HG02840 (cell line): ENCODE measurements at regions not wholly inside any gene's neighbourhood (a gene's known extent, or its start where the extent isn't known, plus 50 kb on each side); places are given as distances from the start of the nearest gene placed in this dataset.
A peak's percentile ranks its signal among the peaks of the same experiment; 100 is the strongest.

Experiments
- ATAC-seq: cut with Tn5 transposase; IDR thresholded peaks from one replicate; pipeline ENCODE4 v1.9.1; 2021; ENCODE audit warnings: mild to moderate bottlenecking, moderate library complexity, moderate number of reproducible peaks; ENCODE audit not compliant: unreplicated experiment, low FRiP score

DNA sequence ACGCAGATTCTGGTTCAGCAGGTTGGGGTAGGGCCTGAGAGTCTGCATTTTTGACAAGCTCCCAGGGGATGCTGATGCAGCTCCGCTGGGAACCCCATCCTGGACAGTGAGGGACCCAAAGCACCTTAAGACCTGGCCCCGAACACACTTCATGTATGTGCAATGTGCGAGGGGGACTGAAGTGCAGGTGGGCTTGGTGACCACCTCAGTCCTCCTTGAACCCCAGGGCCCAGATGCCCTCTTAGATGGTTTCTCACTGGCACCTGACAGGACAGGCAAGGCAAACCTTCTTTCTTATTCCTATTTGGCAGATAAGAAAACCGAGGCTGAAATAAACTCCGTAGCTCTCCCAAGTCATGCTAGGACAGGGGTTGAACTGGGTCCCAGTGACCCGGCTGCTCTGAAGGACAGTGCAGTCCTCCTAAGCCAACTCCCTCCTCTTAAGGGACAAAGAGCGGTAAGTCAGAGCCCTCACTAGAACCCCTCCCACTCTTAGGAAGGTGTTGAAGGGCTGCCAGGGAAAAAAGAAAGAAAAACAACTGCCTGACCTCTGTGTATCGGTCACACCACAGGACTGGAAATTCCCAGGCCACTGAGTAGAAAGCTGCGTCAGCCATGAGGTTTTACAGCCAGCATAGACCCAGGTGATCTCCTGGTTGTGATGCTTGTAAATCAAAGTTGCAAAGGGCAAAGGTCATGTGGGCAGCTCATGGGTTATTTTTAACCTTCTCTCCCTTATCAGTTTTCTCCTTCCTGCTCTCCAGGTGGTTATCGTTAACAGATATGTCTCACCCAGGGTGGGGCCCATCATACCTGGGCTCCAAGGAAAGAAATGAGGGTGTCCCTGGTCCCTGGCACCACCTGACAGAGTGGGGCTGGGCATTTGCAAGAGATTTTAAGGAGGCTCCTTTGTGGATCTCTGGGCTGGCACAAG, 90.9 kb upstream of the SMNDC1 start:
- ATAC-seq: peak; percentile 82

DNA sequence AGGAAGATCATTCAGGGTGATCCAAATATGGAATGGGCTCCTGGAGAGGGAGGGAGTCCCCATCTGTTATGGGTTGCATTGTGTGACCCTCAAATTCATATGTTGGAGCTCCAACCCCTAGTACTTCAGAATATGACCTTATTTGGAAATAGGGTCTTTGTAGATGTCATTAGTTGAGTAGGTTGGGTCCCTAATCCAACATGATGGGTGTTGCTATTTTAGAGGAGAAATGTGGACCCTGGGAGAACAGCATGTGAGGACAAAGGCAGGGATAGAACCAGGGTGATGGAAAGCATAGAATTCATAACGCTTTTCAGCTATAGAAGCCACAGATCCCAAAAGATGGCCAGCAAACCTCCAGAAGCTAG, 91.5 kb upstream of the SMNDC1 start:
- ATAC-seq: no peak

DNA sequence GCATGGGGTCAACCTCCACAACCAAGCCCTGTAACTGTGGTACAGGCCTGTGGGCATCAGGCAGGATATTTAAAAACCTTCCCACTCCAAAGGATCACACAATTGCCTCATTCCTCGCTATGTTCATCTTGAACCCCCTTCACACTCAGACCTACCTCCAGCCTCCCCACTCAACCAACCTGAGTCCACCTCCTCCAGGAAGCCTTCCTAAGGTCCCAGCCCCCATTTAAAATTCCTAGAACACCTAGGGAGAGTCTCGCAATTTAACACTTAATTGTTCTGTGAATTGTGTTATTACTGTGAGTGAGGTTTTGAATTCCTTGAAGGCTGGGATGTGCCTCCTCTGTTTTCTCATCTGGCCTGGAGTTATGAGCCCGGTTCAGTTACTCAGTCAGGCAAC, 93.1 kb upstream of the SMNDC1 start:
- no peak for ATAC-seq

DNA sequence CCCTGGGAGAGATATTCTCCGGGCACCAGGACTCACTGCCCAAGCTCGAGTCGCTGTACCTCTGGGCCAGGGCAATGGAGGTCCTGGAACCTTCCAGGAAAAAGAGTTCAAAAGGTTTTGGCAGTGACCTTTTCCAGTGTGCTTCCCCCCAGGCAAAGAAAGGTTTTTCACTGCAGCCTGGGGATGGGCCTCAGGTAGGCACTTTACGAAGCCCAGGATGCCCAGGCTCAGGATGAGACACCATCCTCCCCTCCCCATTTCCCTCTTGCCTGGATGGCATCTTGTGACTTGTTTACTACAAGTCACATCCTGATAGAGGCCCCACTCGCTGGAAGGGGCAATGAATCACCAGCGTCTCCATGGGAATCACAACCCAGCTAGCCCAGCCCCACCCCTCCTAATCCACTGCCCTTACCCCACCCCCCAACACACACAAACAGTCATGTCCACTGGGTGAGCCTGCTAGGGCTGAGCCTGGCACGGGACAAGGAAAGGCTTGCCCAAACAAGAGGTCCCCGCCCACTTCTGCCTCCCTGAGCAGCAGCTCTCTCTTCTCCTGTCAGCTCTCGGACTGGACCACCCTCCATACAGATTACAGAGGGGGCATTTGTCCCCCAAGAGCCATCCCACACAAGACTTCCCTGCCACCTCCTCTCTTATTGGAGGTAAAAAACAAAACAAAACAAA, 93.8 kb upstream of the SMNDC1 start:
- no peak for ATAC-seq

DNA sequence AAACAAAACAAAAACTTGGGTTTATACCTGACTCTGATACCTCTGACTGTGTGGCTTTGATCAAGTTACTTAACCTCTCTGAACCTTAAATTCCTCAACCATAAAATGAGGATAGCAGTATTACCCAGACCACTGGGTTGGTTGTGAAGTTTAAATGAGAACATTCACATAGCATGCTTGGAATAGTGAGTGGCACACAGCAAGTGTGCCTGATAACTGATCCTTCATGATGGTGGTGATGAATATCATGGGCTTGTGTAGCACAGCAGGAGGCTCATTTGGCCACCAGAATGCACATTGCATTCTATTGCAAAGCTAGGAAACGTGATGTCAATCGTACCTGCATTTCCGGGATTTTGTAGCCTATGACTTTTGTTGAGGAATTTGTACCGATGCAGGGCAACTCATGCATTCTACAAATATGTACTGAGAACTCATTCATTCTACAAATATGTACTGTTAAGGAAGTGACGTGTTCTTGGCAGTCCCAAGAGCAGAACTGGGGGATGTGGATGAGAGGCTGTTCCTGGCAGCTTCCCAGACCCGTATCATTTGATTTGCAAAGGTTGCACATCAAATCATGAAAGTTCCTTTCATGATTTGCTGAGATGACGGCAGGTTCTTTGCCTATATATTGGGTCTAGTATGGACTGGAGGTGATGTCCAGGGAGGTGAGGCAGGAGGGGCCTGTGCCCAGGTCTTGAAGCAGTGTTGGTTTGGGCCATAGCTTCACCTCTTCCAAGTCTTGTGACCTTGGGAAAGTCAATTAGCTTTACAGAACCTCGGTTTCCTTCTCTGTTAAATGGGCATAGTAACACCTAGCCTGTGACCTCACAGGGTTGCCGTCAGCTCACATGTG, 94.6 kb upstream of the SMNDC1 start:
- no peak for ATAC-seq

DNA sequence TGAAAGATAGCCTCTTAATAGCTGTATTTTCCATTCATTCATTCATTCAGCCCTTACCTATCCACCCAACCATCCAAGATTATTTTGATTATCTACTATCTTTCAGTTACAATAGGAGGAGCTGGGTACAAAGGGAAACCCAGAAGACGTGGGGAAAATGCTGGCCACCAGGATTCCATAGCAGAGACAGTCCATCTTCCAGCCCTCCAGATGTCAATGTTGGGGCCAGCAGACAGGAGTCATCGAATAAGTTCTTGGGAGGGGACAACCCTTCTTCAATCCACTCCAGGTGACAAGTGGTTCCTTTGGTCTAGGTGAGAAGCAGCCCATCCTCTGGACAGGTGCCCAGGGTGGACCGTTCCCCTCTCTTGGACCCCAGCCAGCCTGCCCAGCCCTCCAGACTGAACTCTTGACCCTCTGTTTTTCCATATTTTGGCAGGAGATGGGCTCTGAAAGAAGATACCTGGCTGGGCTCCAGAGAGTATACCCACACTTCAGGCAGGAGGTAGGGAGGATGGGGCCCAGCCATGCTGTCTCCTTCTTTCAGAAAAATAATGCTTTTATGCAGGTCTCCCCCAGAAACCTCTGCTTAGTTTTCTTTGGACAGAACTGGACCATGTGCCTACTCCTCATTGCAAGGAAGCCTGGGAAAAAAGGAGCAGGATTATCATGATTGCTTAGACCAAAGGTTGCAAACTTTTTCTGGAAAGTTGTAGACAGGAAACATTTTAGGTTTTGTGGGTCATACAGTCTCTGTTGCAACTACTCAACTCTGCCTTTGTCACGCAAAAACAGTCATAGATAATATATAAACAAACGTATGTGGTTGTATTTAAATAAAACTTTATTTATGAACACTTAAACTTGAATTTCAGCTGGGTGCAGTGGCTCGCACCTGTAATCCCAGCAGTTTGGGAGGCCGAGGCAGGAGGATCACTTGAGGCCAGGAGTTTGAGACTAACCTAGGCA, 95.5 kb upstream of the SMNDC1 start:
- no peak for ATAC-seq

DNA sequence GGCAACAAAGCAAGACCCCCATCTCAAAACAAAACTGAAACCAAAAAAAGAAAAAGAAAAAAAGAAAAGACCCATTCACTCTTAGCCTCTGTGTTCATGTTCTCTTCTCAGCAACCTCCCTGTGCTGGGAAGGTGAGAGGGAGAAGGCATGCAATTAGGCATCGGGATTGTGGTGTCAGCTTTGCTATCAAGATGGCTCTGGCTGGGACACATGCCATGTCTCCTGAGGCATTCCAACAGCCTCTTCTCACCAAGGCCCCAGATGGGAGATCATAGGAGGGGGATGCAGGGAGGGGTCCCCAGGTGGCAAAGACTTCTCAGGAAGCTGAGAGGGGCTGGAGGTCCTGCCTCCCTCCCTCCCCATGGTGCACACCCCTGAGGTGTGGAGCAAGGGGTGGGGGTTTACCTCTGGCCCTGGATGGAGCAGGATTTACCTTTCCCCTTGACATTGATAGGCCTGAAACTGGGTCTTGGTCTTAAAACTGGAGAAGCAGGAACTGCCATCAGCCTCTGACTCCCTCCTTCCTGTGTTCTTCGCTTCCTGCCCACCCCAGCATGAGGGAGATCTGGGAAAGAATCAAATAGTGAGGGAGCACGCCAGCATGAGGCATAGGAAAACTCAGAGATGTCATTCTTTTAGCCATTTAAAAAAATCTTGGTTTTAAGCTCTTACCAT, 96.2 kb upstream of the DUSP5 start:
- no peak for ATAC-seq

DNA sequence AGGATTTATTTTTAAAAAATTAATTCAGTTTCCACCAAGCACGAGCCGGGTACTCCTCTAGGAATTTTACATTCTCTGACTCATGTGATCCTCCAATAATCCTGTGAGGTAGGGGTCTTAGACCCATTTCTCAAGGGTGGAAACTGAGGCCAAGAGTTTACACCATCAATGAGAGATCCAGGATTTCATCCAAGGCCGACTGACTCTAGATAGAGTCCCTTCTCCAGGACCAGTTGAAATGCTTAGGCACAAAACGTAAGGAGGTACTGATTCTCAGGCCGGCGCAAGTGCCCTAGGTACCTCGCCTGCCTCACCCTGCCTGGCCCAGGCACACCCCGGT, 95.7 kb upstream of the DUSP5 start:
- ATAC-seq: no peak

DNA sequence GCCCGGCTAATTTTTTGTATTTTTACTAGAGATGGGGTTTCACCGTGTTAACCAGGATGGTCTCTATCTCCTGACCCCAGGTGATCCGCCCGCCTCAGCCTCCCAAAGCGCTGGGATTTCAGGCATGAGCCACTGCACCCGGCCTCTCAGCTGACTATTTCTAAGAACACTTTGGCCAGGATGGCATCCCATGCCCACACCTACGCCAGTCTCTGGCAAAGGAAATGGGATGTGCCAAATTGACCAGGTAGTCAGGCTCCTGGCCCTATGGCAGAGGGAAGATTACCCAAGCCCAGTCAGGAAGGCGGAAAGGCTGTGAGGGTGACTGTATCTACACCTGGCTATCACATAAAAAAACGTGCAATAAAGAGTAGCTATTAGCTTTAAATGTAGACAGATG, 94.1 kb upstream of the DUSP5 start:
- no peak for ATAC-seq

DNA sequence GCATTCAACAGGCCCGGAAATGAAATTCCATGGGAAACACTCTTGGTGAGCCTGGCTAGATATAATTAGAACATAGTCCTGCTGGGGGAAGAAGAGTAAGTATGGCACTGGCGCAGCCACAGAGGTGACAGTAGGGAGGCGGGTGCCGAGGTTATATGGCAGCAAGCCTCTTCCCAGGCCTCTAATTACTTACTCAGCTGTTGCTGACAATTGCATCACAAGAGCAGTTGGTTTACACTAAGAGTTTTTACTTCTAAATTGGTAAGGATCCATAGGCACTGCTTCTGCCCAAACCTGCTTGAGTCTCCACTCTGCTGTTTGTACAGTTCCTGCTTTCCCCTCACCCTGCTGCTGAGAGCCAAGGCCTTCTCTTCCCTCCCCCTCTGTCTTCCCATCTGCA, 93.3 kb upstream of the DUSP5 start:
- ATAC-seq: no peak

DNA sequence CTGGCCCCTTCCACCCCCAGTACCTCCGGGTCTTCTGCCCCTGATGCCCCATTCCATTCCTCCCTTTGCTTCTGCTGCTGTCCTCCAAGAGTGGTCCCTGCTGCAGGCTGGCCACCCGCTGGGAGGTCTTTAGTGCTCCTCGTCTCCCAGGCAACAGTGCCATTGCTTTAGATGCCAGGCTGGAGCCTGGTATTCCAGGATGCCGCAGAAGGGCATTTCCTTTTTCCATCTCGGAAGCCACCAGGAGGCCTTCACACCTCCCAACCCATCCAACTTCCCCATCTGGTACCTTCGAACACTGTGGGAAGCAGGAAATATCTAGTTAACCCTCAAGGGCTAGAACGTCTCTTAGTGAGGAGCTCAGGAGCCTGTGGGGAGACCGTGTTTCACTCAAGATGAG, 92.9 kb upstream of the DUSP5 start:
- no peak for ATAC-seq

DNA sequence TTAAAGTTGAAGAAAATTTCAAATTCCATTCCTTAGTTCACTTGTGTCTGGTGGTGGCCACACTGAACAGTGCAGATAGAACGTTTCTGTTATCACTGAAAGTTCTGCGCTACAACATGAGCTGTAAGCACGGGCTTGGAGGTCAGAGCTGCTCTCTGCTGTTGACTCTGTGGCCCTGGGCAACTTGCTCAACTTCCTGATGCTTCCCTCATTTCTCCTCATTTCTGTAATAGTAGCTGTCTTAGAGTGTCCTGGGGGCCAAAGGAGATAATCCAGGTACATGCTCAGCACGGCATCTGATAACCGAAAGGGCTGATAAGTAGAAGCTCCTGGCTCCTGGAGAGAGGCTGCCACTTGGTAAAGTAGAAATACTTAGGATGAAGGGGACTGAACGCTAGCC, 92.3 kb upstream of the DUSP5 start:
- no peak for ATAC-seq

DNA sequence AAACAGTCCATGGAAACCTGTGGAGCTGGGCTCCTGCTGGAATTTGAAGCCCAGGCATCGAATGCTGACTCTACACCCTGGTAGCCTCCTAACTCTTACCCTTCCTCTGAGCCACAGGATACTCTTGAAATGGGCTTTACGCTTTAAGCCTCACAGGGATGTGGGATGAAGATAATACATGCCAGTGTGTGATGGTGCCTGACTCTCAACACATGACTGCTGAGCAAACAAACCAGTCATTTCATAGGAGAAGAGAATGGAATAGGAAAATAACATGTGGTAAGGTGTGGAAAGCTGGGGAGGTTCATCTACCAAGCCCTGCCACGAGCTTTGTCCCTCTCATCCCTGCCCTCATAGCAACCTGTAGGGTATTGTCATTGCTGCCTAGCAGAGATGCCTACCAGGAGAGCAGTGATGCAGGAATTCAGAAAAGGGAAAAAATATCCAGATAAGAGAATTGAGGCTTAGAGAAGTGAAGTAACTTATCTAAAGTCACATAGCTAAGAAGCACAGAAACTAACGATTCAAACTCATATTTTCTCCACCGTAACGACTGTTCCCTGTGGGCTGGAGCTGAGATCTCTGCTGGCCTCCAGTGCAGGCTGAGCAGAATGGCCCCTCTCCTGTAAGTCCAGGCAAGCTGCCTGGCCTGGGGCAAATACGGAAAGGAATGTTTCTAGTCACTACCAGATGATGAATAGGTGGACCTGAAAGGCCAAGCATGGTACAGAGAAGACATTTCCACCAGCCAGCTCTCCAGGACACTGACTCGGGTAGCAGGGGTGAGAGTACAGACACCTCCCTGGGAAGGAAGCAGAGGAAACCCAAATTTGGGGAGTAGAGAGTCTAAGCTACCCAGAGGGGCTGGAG, 90.2 kb upstream of the DUSP5 start:
- no peak for ATAC-seq

DNA sequence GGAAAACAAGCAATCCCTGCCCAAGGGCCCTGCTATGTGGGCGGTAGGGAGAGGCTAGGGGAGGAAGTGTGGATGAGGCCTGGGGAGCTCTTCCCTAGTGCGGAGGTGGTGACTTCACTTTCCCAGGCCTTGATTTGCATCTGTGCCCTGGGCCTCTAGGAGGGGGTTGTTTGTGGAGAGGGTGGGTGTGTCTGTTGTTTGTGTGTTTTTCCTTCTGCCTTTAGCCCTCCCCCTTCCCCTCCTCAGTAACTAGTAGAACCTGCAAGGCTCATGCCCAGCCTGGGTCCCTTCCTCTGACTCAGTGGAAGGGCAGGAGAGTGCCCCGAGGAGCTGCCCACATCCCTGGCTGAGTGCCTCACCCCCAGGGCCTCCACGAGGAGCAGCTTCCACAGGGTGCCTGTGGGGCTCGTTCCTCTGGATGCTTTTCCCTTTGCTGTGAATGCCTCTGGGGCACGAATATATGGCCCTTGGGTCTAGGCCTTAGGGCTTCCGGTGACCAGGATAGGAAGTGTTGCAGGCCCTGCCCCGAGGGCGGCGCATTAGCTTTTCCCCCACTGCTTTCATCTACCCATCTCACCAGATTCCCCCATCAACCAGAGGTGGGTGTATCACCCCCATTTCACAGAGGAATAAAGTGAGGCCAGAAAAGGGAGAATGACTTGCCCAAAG, 89.4 kb upstream of the DUSP5 start:
- ATAC-seq: no peak

DNA sequence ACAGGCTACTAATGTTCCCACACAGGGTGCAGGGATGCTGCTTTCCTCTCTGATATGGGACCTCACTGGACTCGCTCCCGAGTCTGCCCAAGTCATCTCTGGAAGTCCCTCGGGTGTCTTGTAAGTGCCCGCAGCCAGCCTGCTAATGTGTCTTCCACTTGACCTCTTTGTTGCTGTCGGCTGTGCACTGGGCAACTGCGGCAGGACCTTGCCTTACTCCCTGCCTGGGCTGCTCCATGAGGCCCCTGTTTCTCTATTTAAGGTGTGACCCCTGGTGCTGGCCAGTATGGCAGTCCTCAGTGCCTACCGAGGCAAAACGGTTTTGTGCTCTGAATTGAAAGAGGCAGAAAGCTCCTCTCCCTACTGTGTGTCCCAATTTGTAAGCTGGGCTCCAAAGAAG, 88.8 kb upstream of the DUSP5 start:
- ATAC-seq: no peak

DNA sequence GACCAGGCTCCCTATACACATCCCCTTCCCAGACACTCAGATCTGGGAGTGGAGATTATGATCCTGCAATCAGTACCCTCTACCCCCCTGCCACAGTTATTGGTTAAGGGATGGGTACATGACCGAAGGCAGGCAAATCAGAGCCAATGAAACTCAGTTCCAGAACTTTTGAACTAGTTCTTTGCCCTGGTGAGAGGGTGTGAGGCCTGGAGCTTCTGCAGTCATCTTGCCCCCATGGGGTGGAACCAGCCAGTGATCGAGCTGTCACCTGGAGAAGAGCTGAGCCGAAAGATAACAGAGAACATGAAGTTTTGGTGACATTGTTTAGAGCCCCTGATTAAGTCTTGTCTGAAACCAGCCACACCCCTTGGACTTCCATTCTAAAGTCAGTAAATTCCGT, 88.2 kb upstream of the DUSP5 start:
- ATAC-seq: no peak

DNA sequence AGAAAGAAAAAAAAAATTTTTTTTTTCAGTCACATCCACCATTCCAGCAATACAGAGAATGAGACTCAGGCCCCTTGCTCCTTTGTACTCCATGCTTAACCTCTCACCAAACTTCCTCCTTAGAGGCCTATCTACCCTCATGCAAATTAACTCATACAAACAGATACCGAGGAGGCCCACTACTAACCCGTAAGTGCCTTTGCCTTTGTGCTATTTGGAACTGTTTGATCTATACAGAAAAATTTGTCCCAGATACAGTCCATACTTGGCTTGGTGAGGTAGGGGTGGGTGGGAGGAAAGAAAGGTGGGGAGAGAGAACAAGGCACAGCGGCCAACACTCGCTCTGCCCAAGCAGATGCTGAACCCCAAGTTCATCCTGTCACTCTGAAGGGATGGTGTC, 87.8 kb upstream of the DUSP5 start:
- ATAC-seq: no peak
